K562 (cell line): ENCODE measurements at regions not wholly inside any gene's neighbourhood (a gene's known extent, or its start where the extent isn't known, plus 50 kb on each side); places are given as distances from the start of the nearest gene placed in this dataset.

Experiments
- ATAC-seq: fragments of 200-7000 bp; cut with Tn5 transposase; 3 replicates; pipeline ENCODE4 v1.9.1; 2020; ENCODE audit warnings: moderate library complexity
- BruUV-seq: library from RNA; stranded (reverse); fragments of 400-500 nt; replicated peaks from 2 replicates; lab custom pipeline; 2021; lab: Mats Ljungman, UMichigan
- CTCF ChIA-PET: fragments of 300-600 bp; formaldehyde crosslinking; extraction: SDS; loops from one replicate; lab custom pipeline; 2021; ENCODE audit warnings: low intra/inter-chr PET ratio; lab: Yijun Ruan, JAX
- POLR2A ChIA-PET: fragments of 300-600, 350-650 bp; sonication (Branson Sonifier 250); formaldehyde crosslinking; extraction: SDS; loops from one replicate; lab custom pipeline; 2021; ENCODE audit warnings: antibody characterized with exemption, inconsistent platforms; lab: Yijun Ruan, JAX
- DNase-seq, 4 experiments: peaks; one replicate each; pipeline versions ENCODE4 v3.0.0 to v3.0.0-alpha.2; 2011 to 2018; ENCODE audit warnings: low spot score in 3 of 4, mixed read lengths in 3 of 4; ENCODE audit errors: extremely low read depth in 1 of 4
- FAIRE-seq: peaks from 2 replicates; lab custom pipeline; 2011; peaks lifted over from hg19 to GRCh38; lab: Jason Lieb, UNC
- H2AFZ ChIP-seq: 2 replicates; pipeline ENCODE4 v1.6.0; 2011; ENCODE audit warnings: low read depth, low read length, control low read depth, inconsistent platforms
- H3K27ac ChIP-seq: fragments of 200-600 bp; 3 replicates; pipeline ENCODE4 v1.8.0; 2011; ENCODE audit warnings: low read depth, mild to moderate bottlenecking, control low read depth, inconsistent platforms, low read length, moderate library complexity, mixed read lengths; ENCODE audit errors: extremely low read depth
- H3K27me3 ChIP-seq, 2 experiments: fragments of 300-600 bp in 1 of 2; 2 replicates in 1 of 2; 3 replicates in 1 of 2; pipeline versions ENCODE4 v1.6.0 to v1.8.0; 2011; ENCODE audit warnings: inconsistent platforms in 2 of 2, low read length in 2 of 2, mild to moderate bottlenecking in 1 of 2, mixed read lengths in 1 of 2, moderate library complexity in 1 of 2; ENCODE audit not compliant: control insufficient read depth in 2 of 2, insufficient read depth in 2 of 2
- H3K36me3 ChIP-seq: fragments of 300-600 bp; 3 replicates; pipeline ENCODE4 v1.8.0; 2011; ENCODE audit warnings: mild to moderate bottlenecking, low read length, inconsistent platforms; ENCODE audit not compliant: control insufficient read depth, insufficient read depth
- H3K4me1 ChIP-seq, 2 experiments: fragments of 200-600 bp in 1 of 2; replicated peaks in 1 of 2; 2 replicates in 1 of 2; 3 replicates in 1 of 2; pipeline versions ENCODE4 v1.5.1 to v1.8.0; 2011; ENCODE audit warnings: inconsistent platforms in 2 of 2, low read length in 2 of 2, mild to moderate bottlenecking in 1 of 2, mixed read lengths in 1 of 2, moderate library complexity in 1 of 2; ENCODE audit not compliant: control insufficient read depth in 2 of 2, insufficient read depth in 2 of 2
- H3K4me2 ChIP-seq: 2 replicates; pipeline ENCODE4 v1.6.1; 2011; ENCODE audit warnings: low read length, control low read depth, inconsistent platforms, mixed read lengths; ENCODE audit not compliant: insufficient read depth
- H3K4me3 ChIP-seq: fragments of 200-600 bp; sonication (generic), shearing (Covaris generic); 2 replicates; pipeline ENCODE4 v1.5.1; 2016; ENCODE audit warnings: control low read depth, inconsistent platforms
- H3K79me2 ChIP-seq: fragments of 200-600 bp; 3 replicates; pipeline ENCODE4 v1.8.0; 2011; ENCODE audit warnings: low read length, inconsistent platforms; ENCODE audit not compliant: control insufficient read depth, insufficient read depth
- H3K9ac ChIP-seq, 2 experiments: 2 replicates each; pipeline versions ENCODE4 v1.6.0 to v1.6.1; 2011; ENCODE audit warnings: low read depth in 2 of 2, low read length in 2 of 2, control low read depth in 1 of 2, inconsistent platforms in 1 of 2, mild to moderate bottlenecking in 1 of 2, mixed read lengths in 1 of 2; ENCODE audit not compliant: insufficient read depth in 1 of 2
- H3K9me1 ChIP-seq: one replicate; pipeline ENCODE4 v1.6.0; 2011; ENCODE audit warnings: inconsistent platforms, mild to moderate bottlenecking, low read length, moderate library complexity; ENCODE audit not compliant: control insufficient read depth, insufficient read depth
- H3K9me3 ChIP-seq: replicated peaks from 2 replicates; pipeline ENCODE4 v1.5.1; 2011; ENCODE audit warnings: low read depth, low read length, inconsistent platforms; ENCODE audit not compliant: control insufficient read depth, insufficient read depth
- H4K20me1 ChIP-seq: replicated peaks from 2 replicates; pipeline ENCODE4 v1.6.1; 2011; ENCODE audit warnings: low read length, inconsistent platforms, mixed read lengths; ENCODE audit not compliant: control insufficient read depth, insufficient read depth
- ATF3 ChIP-seq, 2 experiments: fragments of 450-650 bp in 1 of 2; sonication (generic) in 1 of 2; formaldehyde crosslinking in 1 of 2; IDR thresholded peaks in 1 of 2; conservative IDR thresholded peaks in 1 of 2; 2 replicates each; pipeline versions ENCODE4 v1.6.1 to v1.8.1; 2016 to 2023; ENCODE audit warnings: mild to moderate bottlenecking in 2 of 2, moderate library complexity in 2 of 2, inconsistent platforms in 1 of 2, missing genetic modification reagents in 1 of 2
- CBX3 ChIP-seq, 2 experiments: IDR thresholded peaks; 1 replicate in 1 of 2; 2 replicates in 1 of 2; pipeline ENCODE4 v1.6.1; 2012; ENCODE audit warnings: inconsistent platforms in 2 of 2, low read length in 2 of 2, borderline replicate concordance in 1 of 2, control low read depth in 1 of 2
- EP400 ChIP-seq: fragments of 450-650 bp; IDR thresholded peaks from 2 replicates; pipeline ENCODE4 v1.6.1; 2017; ENCODE audit warnings: antibody characterized with exemption, mild to moderate bottlenecking, moderate library complexity
- FOXJ2 ChIP-seq: fragments of 200-800 bp; sonication (Bioruptor generic); IDR thresholded peaks from 2 replicates; pipeline ENCODE4 v1.6.1; 2016; ENCODE audit warnings: missing genetic modification characterization, missing compliant biosample characterization
- FOXJ3 ChIP-seq: sonication (generic); formaldehyde crosslinking; IDR thresholded peaks from 2 replicates; pipeline ENCODE4 v1.4.0; 2020; ENCODE audit warnings: mild to moderate bottlenecking, missing genetic modification reagents
- MCM3 ChIP-seq: fragments of 450-650 bp; IDR thresholded peaks from 2 replicates; pipeline ENCODE4 v1.6.1; 2016
- NR4A1 ChIP-seq, 2 experiments: fragments of 250-450 bp in 1 of 2; fragments of 450-650 bp in 1 of 2; sonication (Bioruptor Pico) in 1 of 2; IDR thresholded peaks; 2 replicates each; pipeline versions ENCODE4 v1.4.0 to v1.6.1; 2016 to 2020; ENCODE audit warnings: mild to moderate bottlenecking in 2 of 2, missing compliant biosample characterization in 1 of 2, missing genetic modification characterization in 1 of 2, moderate library complexity in 1 of 2
- RAD21 ChIP-seq, 2 experiments: fragments of 250-450 bp in 1 of 2; fragments of 450-650 bp in 1 of 2; sonication (Bioruptor Pico) in 1 of 2; formaldehyde crosslinking in 1 of 2; IDR thresholded peaks in 1 of 2; conservative IDR thresholded peaks in 1 of 2; 2 replicates each; pipeline versions ENCODE4 v1.4.0 to v1.8.0; 2020 to 2022; ENCODE audit warnings: mild to moderate bottlenecking in 2 of 2, moderate library complexity in 1 of 2
- TEAD4 ChIP-seq, 2 experiments: sonication (generic) in 1 of 2; formaldehyde crosslinking in 1 of 2; IDR thresholded peaks; 2 replicates each; pipeline versions ENCODE4 v1.6.1 to v1.8.0; 2012 to 2022; ENCODE audit warnings: borderline replicate concordance in 1 of 2, inconsistent platforms in 1 of 2, low read length in 1 of 2, mild to moderate bottlenecking in 1 of 2, missing genetic modification reagents in 1 of 2
- ZNF121 ChIP-seq: sonication (generic); formaldehyde crosslinking; conservative IDR thresholded peaks from 2 replicates; pipeline ENCODE4 v1.8.0; 2022; ENCODE audit warnings: missing genetic modification reagents
- ZNF3 ChIP-seq: fragments of 250-450 bp; sonication (Bioruptor Pico); IDR thresholded peaks from 2 replicates; pipeline ENCODE4 v1.5.0; 2021; ENCODE audit warnings: mild to moderate bottlenecking, moderate library complexity
- ZNF76 ChIP-seq: fragments of 250-450 bp; sonication (Bioruptor Pico); IDR thresholded peaks from 2 replicates; pipeline ENCODE4 v1.4.0; 2020; ENCODE audit warnings: mild to moderate bottlenecking, moderate library complexity, borderline replicate concordance
- in situ Hi-C: fragments of 300-500 bp; cut with MboI; formaldehyde crosslinking; loops from 4 replicates; pipeline ENCODE4 v1.15.0; 2018; ENCODE audit warnings: inconsistent platforms, mixed read lengths
- intact Hi-C: fragments of 100-400 bp; cut with micrococcal nuclease; formaldehyde crosslinking; loops from 2 replicates; pipeline ENCODE4 v1.14.2; 2022
- TF ChIP-seq, protein P1 (sequence below): fragments of 250-450 bp; sonication (Bioruptor Pico); IDR thresholded peaks from 2 replicates; pipeline ENCODE4 v1.8.0; 2021; ENCODE audit warnings: moderate library complexity, mild to moderate bottlenecking, inconsistent platforms
- TF ChIP-seq, protein P2 (sequence below), 3 experiments: IDR thresholded peaks in 2 of 3; conservative IDR thresholded peaks in 1 of 3; 2 replicates each; pipeline ENCODE4 v1.5.1; 2011 to 2012; ENCODE audit warnings: low read length in 3 of 3, mild to moderate bottlenecking in 3 of 3, control low read depth in 2 of 3, improper control_type of control experiment in 1 of 3, inconsistent platforms in 1 of 3, low read depth in 1 of 3, mixed read lengths in 1 of 3, moderate library complexity in 1 of 3; ENCODE audit not compliant: insufficient read depth in 2 of 3
- TF ChIP-seq, protein P3 (sequence below): fragments of 450-650 bp; IDR thresholded peaks from 2 replicates; pipeline ENCODE4 v1.7.0; 2016; ENCODE audit warnings: borderline replicate concordance

DNA sequence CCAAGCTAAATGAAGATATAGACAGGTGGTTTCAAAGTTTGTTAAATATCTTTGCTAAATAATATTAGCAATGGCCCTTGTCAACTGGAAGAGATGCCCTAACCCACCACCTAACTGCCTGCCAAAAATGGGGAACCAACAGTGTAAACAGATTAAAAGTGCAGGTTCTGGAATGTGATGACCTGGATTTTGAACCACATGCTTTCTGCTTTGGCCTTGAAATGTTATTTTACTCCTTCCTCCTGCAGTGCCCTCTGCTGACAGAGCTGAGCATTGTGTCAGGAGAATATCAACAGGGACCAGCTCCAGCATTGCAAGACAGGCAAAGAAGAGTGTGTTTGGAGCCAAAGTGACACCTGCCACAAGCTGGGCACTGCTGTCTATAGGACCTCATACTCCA, 226.6 kb downstream of the MYLK4 start:
- ATAC-seq, result peak; percentile 64; the same call in 2 of the 3 replicates
- ChIA-PET CTCF (no interaction called here), POLR2A (interaction anchor here (0.6 to 1.7 kb wide), 4 partner anchors 11 to 110 kb away, joined by 3 to 5 read pairs (median 3); no protein-coding TSS in a partner anchor)
- no peaks in the 10 kb centered on the region for H4K20me1 ChIP-seq
- H3K4me1 ChIP-seq, result no peaks in the 10 kb centered on the region
- no peak overlapping the region for H2AFZ ChIP-seq
- H3K36me3 ChIP-seq, result no peaks in the 10 kb centered on the region
- no peak overlapping the region for H3K4me3 ChIP-seq
- peak; percentile 51 for FAIRE-seq
- in situ Hi-C loops, result no loop called here
- no peak overlapping the region for H3K27ac ChIP-seq
- intact Hi-C loops, result no loop called here
- no peak overlapping the region for H3K9ac ChIP-seq
- peak in 2 of 4 experiments; percentile 21 to 30 for DNase-seq
- no peak overlapping the region for H3K4me2 ChIP-seq
- BruUV-seq, result no TSS peak
- no peaks in the 10 kb centered on the region for H3K9me1 ChIP-seq
- no peaks in the 10 kb centered on the region for H3K79me2 ChIP-seq
- 0 out of 2 replicates have a peak, but pooled peaks cover 4% of the 10 kb centered on the region for H3K9me3 ChIP-seq
- no peaks in the 10 kb centered on the region for H3K27me3 ChIP-seq
- TF ChIP-seq NR4A1 (CRISPR knock-in tag; IDR thresholded peaks at IDR 0.05) (no peak), NR4A1 (tag; IDR thresholded peaks at IDR 0.05) (no peak), ZNF121 (no peak), RAD21 (CRISPR knock-in tag; conservative IDR thresholded peaks at IDR 0.05 in 1 of 2, IDR thresholded peaks at IDR 0.05 in 1 of 2) (peak in 1 of 2 experiments; percentile 30; a peak in 2 of 4 replicates), ZNF76 (CRISPR knock-in tag) (no peak), ATF3 (IDR thresholded peaks at IDR 0.05) (no peak), ATF3 (CRISPR knock-in tag; conservative IDR thresholded peaks at IDR 0.05) (no peak), MCM3 (no peak), TEAD4 (IDR thresholded peaks at IDR 0.05; ENCODE audit: low read length) (no peak), TEAD4 (CRISPR knock-in tag; IDR thresholded peaks at IDR 0.05; ENCODE audit: borderline replicate concordance) (no peak), FOXJ3 (CRISPR knock-in tag) (no peak), EP400 (no peak), FOXJ2 (tag) (no peak), ZNF3 (CRISPR knock-in tag) (no peak), CBX3 (IDR thresholded peaks at IDR 0.05; ENCODE audit: borderline replicate concordance in 1 of 2, low read length in 2 of 2) (peak in 1 of 2 experiments; percentile 73; a peak in 2 of 3 replicates)
- TF ChIP-seq, protein P1, sequence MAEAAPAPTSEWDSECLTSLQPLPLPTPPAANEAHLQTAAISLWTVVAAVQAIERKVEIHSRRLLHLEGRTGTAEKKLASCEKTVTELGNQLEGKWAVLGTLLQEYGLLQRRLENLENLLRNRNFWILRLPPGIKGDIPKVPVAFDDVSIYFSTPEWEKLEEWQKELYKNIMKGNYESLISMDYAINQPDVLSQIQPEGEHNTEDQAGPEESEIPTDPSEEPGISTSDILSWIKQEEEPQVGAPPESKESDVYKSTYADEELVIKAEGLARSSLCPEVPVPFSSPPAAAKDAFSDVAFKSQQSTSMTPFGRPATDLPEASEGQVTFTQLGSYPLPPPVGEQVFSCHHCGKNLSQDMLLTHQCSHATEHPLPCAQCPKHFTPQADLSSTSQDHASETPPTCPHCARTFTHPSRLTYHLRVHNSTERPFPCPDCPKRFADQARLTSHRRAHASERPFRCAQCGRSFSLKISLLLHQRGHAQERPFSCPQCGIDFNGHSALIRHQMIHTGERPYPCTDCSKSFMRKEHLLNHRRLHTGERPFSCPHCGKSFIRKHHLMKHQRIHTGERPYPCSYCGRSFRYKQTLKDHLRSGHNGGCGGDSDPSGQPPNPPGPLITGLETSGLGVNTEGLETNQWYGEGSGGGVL, result no peak
- TF ChIP-seq, protein P2, sequence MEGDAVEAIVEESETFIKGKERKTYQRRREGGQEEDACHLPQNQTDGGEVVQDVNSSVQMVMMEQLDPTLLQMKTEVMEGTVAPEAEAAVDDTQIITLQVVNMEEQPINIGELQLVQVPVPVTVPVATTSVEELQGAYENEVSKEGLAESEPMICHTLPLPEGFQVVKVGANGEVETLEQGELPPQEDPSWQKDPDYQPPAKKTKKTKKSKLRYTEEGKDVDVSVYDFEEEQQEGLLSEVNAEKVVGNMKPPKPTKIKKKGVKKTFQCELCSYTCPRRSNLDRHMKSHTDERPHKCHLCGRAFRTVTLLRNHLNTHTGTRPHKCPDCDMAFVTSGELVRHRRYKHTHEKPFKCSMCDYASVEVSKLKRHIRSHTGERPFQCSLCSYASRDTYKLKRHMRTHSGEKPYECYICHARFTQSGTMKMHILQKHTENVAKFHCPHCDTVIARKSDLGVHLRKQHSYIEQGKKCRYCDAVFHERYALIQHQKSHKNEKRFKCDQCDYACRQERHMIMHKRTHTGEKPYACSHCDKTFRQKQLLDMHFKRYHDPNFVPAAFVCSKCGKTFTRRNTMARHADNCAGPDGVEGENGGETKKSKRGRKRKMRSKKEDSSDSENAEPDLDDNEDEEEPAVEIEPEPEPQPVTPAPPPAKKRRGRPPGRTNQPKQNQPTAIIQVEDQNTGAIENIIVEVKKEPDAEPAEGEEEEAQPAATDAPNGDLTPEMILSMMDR (IDR thresholded peaks at IDR 0.05 in 2 of 3, conservative IDR thresholded peaks at IDR 0.05 in 1 of 3; ENCODE audit: insufficient read depth in 2 of 3, low read depth in 1 of 3, low read length in 3 of 3), result peak; percentile 46 to 58 (median 50)
- TF ChIP-seq, protein P3, sequence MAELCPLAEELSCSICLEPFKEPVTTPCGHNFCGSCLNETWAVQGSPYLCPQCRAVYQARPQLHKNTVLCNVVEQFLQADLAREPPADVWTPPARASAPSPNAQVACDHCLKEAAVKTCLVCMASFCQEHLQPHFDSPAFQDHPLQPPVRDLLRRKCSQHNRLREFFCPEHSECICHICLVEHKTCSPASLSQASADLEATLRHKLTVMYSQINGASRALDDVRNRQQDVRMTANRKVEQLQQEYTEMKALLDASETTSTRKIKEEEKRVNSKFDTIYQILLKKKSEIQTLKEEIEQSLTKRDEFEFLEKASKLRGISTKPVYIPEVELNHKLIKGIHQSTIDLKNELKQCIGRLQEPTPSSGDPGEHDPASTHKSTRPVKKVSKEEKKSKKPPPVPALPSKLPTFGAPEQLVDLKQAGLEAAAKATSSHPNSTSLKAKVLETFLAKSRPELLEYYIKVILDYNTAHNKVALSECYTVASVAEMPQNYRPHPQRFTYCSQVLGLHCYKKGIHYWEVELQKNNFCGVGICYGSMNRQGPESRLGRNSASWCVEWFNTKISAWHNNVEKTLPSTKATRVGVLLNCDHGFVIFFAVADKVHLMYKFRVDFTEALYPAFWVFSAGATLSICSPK, result no peak
